ENCODE measurements at regions not wholly inside any gene's neighbourhood (a gene's known extent, or its start where the extent isn't known, plus 50 kb on each side); places are given as distances from the start of the nearest gene placed in this dataset.

DNA sequence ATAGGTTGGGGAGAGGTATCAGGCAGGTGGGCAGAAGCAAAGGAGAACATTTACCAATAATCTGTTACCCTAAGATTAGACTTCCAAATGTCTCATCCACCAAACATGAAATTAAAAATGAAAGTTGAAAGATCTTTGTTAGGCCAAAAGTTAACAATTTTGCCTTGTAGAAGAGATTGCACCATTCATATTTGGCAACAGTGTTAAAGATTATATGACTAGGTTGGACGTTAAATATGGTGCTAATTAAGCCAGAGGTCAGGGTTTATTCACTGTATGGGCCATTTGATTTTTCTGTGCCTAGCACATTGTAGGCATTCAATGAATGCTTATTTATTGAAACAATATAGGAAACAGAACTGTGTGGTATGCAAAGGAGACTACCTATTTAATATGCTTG is 126.1 kb upstream of the SLC5A12 start:
- no peak overlapping the region for H3T11ph ChIP-seq (ENCODE audit: low read length)
- H3K56ac ChIP-seq (ENCODE audit: insufficient read length, low read depth, low read length) = no peak overlapping the region
- H3K27me3 ChIP-seq (ENCODE audit: insufficient read depth, low read length) = no peaks in the 10 kb centered on the region
- no peak overlapping the region for H3K9ac ChIP-seq (ENCODE audit: extremely low read depth, insufficient read length, low read length)
- no peaks in the 10 kb centered on the region for H3K9me3 ChIP-seq (ENCODE audit: control insufficient read depth, low read depth, low read length)
- H3K14ac ChIP-seq (ENCODE audit: insufficient read depth, low read length) = no peak overlapping the region
- H4K8ac ChIP-seq (replicated peaks; ENCODE audit: insufficient read length, low read depth, low read length) = no peak overlapping the region
- no peak overlapping the region for H4K91ac ChIP-seq (ENCODE audit: insufficient read length, low read depth, low read length)
- H3K23ac ChIP-seq (ENCODE audit: insufficient read length, low read depth, low read length) = no peak overlapping the region
- no peaks in the 10 kb centered on the region for H3K79me1 ChIP-seq (ENCODE audit: insufficient read depth, low read depth, low read length, poor library complexity, severe bottlenecking)
- Mint-ChIP-seq H3K27ac (no peak overlapping the region), H3K4me1 (peaks cover 18 to 19% of the 10 kb centered on the region in 2 experiments), H3K36me3 (ENCODE audit: insufficient read depth in 1 of 3, low read depth in 3 of 3) (no peaks in the 10 kb centered on the region), H3K4me3 (no peak overlapping the region), H3K9me3 (no peaks in the 10 kb centered on the region; a peak in 1 of 5 replicates), H3K27me3 (ENCODE audit: low read depth) (no peaks in the 10 kb centered on the region)
- no peak overlapping the region for H2BK120ac ChIP-seq (ENCODE audit: low read depth, low read length, poor library complexity, severe bottlenecking)
- peaks cover 2% of the 10 kb centered on the region; the same call in 1 of the 2 replicates for H3K4me1 ChIP-seq (ENCODE audit: insufficient read depth, low read length)
- no peak overlapping the region for H2AFZ ChIP-seq (ENCODE audit: low read length)
- H3K79me2 ChIP-seq (ENCODE audit: insufficient read depth, low read length) = no peaks in the 10 kb centered on the region
- H2BK12ac ChIP-seq (ENCODE audit: insufficient read length, low read depth, low read length) = no peak overlapping the region
- H3K4ac ChIP-seq (ENCODE audit: low read depth, low read length) = no peak overlapping the region
- no CpG with 5 or more reads among the region's 1 CpG for WGBS (ENCODE audit: extremely low coverage, insufficient read length, low lambda C conversion rate)
- H4K20me1 ChIP-seq (ENCODE audit: control insufficient read depth, insufficient read depth, insufficient read length) = no peaks in the 10 kb centered on the region
- H2BK20ac ChIP-seq (ENCODE audit: low read depth, low read length, poor library complexity, severe bottlenecking) = no peak overlapping the region
- H3K18ac ChIP-seq (ENCODE audit: insufficient read length, low read depth, low read length) = no peak overlapping the region
- H2BK15ac ChIP-seq (ENCODE audit: low read depth, low read length) = no peak overlapping the region
- no peak overlapping the region for H4K5ac ChIP-seq (ENCODE audit: insufficient read length, low read depth, low read length)
- H2AK5ac ChIP-seq (ENCODE audit: insufficient read length, low read length) = no peak overlapping the region
- H3K23me2 ChIP-seq (ENCODE audit: insufficient read length, low read depth, low read length, poor library complexity, severe bottlenecking) = no peaks in the 10 kb centered on the region
- TF ChIP-seq, protein P1, sequence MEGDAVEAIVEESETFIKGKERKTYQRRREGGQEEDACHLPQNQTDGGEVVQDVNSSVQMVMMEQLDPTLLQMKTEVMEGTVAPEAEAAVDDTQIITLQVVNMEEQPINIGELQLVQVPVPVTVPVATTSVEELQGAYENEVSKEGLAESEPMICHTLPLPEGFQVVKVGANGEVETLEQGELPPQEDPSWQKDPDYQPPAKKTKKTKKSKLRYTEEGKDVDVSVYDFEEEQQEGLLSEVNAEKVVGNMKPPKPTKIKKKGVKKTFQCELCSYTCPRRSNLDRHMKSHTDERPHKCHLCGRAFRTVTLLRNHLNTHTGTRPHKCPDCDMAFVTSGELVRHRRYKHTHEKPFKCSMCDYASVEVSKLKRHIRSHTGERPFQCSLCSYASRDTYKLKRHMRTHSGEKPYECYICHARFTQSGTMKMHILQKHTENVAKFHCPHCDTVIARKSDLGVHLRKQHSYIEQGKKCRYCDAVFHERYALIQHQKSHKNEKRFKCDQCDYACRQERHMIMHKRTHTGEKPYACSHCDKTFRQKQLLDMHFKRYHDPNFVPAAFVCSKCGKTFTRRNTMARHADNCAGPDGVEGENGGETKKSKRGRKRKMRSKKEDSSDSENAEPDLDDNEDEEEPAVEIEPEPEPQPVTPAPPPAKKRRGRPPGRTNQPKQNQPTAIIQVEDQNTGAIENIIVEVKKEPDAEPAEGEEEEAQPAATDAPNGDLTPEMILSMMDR (conservative IDR thresholded peaks at IDR 0.05) = no peak
- no peak overlapping the region for H2BK5ac ChIP-seq (ENCODE audit: insufficient read length, low read length)
- no peak overlapping the region for H3K4me2 ChIP-seq (ENCODE audit: insufficient read depth, insufficient read length, low read length)
- DNase-seq = no peak
- H3K27ac ChIP-seq (ENCODE audit: insufficient read length, low read depth, low read length) = no peak overlapping the region
